T-helper 1 cell (primary cell): ENCODE measurements at regions not wholly inside any gene's neighbourhood (a gene's known extent, or its start where the extent isn't known, plus 50 kb on each side); places are given as distances from the start of the nearest gene placed in this dataset.

ENCODE experiments used
- DNase-seq, 5 donors: peaks; one replicate each; pipeline ENCODE4 v3.0.0-alpha.2; 2012 to 2020

DNA sequence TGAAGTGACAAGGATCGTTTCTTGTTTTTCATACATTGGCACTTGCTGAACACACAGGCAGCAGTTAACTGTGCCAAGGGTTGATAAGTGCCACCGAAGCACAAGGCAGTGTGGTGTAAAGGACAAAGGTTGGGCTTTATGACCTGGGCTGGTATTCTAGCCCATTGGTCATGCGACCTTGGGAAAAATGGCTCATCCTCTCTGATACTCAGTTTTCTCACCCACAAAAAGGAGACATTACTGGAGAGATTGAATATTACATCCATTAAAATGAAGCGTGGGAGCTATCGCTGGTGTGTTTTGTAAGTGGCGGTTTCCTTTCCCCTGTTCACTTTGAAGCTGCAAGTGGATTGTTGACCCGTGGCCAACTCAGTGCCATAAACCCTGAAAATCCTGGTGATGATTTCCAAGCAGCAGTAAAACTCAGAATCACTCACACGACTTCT is 216.9 kb downstream of the HAPSTR1 start:
- DNase-seq: no peak

DNA sequence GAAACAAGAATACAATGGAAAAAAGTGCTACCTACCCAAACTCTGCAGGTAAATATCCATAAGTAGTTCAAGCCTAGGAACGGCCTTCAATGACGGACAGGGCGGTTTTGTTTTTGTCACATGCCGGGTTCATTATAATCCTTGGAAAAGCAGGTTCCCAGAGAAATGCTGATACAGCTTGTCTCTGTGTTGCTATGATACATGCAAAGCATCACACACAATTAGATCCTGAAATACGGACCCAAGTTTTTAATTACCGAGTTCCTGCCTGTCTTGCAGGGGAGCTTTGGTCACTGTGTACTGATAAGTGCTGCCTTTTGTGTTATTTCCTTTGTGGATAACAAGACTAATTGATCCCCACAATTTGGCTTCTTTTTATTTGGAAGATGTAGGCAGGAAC is 217.4 kb downstream of the HAPSTR1 start:
- no peak for DNase-seq

DNA sequence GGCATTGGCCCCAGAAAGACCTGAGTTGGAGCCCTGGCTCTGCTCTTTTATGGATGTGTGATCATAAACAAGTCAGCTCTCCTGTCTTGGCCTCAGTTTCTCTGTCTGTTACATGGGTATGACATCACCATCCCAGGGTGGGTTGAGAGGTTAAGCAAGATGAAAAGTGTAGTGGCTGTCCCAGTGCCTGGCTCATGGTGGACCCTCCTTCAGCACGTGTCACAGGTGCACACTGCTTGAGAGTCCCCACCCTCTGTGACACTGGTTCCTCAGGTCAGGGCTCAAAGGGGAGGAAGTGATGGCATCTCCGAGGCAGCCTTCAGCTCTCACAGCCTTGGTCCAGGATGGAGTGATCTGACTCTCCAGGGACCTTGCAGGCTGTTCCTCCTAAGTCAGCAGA is 218.4 kb downstream of the HAPSTR1 start:
- DNase-seq: no peak

DNA sequence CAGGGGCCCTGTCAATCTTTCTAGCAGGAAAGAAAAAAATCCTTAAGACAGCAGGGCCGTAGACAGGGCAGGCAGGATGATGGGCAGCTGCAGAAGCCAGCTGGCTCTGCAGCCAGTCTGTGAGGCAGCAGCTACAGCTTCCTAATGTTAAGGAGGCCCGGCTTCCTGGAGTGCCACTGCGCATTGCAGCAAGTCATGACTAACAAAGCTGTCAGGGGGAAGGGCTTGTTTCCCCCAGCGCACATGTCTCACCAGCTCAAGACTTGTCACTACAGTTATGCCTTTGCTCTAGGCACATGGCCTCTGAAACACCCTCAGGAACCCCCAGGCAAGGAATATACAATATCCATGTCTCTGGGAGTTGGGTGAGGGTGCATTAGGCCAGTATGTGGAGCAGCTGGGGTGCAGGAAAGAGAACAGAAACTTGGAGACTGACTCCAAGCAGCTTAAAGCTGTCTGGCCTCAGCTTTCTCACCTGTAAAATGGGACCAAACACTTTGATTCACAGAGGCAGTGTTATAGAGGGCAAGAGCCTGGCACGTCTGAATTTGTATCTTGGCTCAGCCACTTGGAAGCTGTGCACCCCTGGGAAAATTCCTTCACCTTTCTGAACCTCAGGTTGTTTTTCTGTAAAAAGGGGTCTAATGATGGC is 220.0 kb downstream of the HAPSTR1 start:
- DNase-seq: no peak

DNA sequence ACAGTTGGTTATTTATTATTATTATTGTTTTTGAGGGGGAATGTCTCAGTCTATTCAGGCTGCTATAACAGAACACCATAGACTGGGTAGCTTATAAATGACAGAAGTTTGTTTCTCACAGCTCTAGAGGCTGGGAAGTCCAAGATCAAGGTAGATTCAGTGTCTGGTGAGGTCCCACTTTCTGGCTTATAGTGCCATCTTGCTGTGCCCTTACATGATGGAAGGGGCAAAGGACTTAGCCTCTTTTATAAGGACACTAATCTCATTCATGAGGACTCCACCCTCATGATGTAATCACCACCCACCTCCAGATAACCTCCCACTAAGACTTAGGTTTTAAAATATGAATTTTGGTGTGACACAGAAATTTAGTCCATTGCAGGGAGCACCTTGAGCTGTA is 224.6 kb downstream of the HAPSTR1 start:
- no peak for DNase-seq

DNA sequence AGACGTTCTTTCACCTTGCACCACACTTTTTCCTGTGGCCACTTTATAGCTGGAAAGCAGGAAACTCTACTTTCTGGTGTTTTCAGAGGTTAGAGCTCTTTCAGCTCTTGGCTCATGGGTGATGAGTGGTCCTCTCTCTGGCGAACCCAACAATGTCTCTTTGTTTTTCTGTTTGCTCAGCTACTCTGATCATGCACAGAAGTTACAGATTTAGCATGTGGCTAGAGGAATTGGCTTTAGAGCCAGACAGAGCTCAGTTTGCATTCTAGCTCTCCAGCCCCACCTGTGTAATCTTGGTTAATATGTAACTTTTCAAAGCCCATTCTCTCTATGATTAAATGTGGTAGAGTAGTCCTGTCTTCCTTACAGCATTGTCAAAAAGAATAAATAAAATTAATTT is 225.2 kb downstream of the HAPSTR1 start:
- DNase-seq: no peak

DNA sequence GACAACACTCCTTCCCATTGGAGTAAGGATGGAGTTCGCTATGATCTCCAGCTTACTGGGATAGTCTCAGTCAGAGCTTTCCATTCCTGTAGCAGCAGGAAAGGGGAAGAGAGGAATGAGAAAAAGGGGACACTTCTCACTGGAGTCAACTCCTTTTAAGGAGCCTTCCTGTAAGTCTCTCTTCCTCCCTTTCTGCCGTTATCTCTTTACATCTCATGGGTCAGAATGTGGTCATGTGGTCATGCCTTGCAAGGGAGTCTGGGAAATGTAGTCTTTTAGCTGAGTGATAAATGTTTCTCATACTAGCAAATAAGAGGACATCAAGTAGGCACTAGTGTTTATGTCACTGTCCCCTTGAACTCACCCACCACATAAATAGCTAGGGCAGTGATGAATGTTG is 227.3 kb downstream of the HAPSTR1 start:
- no peak for DNase-seq

DNA sequence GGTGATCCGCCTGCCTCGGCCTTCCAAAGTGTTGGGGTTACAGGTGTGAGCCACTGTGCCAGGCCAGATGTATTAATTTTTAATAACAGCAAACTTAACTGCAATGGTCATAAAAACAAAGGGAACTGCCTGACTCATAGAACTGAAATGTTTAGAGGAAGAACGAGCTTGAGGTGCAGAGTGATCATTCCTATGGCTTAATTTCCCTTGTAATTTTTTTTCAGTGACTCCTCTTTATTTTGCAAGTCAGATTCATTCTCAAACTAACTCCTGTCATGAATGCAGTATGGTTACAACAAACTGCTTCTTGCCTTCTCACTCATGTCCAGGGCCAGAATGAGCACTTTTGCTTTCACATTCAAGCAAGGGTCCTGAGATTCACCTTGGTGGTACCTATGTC is 231.3 kb downstream of the HAPSTR1 start:
- DNase-seq: no peak

DNA sequence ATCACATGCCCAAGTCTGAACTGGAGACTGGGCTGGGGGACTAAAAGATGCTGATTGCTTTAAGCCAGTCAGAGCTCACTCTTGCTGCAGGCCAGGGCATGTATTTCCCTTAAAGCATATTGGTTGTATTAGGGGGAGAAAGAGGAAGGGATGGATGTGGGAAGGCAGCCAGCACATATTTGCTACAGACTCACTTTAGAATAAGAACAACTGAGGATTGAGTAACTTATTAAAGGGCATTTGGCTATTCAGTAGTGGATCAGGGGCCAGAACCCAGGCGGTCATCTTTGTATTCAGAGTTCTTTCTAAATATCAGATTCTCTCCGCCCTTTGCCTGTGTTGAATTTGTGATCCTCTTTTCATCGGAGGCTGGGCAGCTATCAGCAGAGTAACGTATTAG is 231.7 kb downstream of the HAPSTR1 start:
- no peak for DNase-seq

DNA sequence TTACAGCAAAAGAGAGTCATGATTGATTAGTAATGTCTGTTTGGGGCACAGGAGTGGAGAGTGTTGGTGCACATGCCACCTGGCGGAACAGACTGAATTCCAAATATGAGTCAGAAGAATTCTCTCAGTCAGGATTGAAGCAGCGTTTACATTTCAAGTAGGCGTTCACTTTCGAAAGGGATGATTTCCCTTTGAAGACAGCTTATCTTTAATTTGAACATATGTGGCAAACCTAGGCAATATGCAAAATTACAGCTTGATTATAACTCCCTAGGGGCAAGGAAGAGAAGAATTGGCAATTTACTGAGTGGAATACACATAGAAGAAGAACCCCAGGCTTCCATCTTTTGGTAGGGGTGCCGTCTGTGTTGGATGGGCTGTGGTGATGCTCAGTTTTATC is 235.8 kb downstream of the HAPSTR1 start:
- DNase-seq: no peak

DNA sequence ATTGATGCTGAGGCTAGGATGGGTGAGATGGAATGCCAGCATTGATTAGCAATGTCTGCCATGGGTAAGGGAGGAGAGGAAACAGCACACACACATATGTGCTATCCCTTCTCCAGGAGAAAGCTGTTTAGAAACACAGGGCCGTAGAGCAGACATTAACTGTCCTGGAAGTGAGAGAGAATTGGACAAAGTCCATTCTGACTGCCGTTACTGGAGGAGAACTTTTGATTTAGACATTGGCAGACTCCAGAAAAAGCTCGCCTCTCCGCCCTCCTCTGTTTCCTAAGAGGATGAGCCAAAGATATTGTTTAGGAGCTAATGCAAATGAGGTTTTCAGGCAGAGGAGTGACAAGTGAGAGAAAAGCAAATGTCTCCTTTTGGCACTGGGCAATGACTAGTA is 237.0 kb downstream of the HAPSTR1 start:
- DNase-seq: no peak

DNA sequence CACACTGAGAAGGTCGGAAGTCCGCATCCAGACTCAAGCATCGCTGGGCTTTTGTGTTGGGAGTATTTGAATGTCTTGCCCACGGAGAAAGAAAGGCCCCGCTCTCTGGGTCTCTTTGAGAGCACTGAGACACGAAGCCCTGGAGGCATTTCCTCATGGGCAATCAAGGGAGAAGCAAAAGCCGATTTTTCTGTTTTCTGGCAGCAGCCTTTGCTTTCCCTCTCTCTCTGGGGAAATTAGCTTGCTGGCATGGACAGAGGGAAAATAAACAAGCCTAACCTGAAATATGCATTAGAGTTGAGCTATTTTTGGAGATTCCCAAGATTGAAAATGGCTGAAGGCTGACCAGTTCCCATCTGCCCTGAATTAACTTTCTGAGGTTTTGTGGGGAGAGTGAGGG is 238.7 kb downstream of the HAPSTR1 start:
- no peak for DNase-seq

DNA sequence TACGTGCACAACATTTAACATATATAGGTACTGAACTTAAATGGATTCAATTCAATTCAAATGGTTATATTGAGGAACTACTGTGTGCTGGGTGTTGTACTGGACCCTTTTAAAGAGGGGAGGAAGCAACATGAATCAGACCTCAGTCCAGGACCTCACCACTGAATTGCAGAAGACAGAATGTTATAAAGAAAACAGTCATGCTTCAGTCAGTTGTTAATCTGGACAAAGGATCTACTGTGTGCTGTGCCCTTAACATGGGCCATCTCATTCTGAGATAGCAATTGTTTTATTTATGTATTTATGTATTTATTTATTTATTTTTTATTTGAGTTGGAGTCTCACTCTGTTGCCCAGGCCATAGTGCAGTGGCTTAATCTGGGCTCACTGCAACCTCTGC is 240.1 kb downstream of the HAPSTR1 start:
- DNase-seq: no peak

DNA sequence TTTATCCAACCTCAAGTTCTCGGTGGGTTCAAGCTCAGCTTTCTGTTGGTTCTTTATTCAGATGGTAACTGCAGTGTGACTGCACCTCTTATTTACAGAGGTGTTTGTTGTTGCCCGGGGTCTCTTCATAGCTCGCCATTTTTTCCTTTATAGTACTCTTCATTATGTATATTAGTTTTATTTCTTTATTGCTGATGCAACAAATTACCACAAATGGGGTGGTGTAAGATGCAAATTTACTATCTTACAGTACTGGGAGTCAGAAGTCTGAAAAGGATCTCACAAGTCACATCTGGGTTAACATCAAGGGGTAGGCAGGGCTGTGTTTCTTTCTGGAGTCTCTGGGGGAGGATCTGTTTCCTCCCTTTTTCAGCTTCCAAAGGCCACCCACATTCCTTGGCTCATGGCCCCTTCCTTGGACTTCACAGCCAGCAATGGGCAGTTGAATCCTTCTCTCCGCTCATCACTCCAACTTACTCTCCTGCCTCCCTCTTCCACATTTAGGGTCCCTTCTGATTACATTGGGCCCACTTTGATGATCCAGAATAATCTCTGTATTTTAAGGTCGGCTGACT is 241.2 kb downstream of the HAPSTR1 start:
- no peak for DNase-seq

DNA sequence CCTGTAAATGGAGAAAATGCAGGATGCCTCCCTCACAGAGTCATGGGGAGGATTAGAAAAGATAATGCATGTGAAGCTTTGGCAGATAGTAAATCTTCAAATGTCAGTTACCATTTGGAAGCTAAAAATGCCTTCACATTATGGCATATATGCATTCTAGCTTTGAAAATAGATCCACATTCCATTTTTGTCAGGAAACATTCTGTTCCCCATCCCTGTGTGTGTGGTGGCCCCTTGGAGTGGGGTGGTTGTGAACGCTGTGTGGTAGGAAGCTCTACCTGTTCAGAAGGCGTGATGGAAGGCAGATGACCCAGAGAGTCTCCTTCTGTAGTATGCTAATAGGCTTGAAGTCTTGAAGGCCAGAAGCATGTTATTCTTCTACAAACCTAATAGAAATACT is 242.0 kb downstream of the HAPSTR1 start:
- DNase-seq: no peak

DNA sequence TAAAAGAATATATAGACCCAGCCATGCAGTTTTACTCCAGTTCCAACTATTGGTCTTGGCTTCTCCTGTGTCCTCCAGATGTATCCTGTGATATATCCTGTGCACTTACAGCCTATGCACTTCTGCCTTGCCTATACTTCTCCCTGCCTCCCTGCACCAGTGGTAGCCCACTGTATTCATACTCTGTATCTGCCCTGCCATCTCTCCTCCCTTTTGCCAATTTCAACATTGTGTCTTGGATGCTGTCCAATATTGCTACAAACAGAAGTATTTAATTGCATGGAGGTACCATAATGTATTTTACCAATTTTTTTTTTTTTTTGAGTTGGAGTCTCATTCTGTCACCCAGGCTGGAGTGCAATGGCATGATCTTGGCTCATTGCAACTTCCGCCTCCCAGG is 242.7 kb downstream of the HAPSTR1 start:
- DNase-seq: no peak

DNA sequence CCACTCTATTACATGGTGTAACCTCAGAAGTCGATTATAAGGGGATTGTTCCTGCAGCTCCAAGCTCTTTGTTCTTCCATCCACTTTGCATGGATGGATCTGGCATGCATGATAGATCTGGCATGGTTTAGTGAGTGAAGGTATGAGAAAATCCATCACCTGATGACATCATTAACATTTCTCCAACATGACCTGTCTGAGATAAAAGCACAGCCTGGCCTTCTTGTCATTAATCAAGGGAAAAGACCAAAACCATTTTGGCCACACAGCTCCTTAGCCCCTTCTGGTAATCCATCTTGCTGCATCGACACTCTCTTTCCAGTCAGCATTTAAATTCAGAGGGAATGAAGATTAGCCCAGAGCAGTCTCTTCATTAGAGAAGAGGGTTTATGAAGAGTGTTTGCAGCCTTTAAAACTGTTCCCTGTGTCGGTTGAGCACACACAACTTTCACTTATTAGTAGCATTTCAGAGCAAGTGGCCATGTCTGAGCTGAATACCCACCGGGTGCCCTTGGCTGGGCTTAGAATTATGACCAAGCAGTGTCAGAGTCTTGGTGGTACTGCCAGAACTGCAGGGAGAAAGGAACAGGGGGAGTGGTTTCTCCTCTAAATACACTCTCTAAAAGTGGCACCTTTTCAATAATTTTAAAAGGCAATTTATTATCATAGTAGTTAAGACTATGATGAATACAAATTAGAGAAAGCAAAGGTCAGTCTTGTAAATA is 246.0 kb downstream of the HAPSTR1 start:
- no peak for DNase-seq

DNA sequence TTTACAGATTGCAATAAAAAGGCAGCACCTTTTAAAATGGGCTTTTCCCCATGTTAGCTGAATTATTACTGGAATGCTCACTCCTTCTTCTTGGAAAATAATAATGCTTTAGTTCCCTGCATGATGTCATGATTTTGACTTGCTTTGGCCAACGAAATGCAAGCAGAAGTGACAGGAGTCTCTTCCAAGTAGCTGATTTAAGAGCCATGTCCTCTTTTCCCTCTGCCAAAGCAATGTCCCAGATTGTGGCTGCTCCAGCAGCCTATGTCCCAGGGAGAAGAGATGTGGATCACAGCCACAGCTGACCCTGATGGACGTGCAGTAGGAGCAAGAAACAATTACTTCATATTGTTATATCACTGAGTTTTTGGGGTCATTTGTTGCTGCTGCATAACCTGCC is 246.6 kb downstream of the HAPSTR1 start:
- no peak for DNase-seq

DNA sequence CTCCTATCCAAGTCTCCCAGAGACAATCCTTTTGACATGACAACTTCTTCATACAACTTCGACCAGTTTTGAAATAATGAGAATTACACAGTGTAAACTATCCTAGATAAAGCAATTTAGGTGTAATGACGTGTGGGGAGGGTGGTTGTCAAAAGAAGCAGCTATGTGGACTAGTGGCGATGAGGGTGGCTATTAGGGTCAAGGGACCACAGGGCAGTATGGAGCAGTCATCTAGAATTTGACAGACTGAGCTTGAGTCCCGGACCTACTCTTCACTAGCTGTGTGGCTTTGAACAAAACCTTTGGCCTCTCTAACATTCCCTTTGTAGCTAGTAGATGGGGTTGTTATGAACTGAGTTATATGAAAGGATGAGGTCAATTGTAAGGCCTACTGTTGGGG is 247.1 kb downstream of the HAPSTR1 start:
- DNase-seq: no peak

DNA sequence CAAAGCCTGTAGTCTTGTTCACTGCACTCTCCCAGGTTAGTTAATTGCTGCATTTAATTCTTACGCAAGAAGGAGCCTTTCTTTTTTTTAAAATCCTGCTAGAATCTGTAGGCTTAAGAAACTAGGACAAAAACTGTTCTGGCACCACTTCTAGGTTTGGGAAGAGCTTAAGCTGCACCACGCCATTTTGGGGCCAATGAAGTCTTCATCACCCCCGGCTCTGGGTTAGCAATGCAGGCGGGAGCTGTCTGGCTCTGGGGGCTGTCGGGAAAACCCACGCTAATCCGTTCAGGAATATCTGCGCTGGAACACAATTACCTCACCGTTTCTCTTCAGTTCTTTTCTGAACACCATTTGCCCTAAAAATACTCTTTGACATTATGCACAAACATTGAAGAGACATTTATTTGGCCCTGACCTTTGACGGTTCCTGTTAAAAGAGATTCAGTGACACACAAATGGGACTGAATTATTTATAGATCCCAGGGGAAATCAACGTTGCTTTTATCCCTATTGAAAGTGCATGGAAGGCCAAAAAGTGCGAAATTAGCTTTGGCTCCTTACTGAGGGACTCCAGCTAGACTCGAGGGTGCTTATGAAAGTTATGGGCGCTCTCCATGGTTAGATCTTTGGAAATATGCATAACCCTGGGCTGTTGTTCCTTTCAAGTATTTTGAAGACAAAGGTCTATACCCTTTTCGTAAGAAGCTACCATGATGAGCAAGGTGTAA is 249.2 kb downstream of the HAPSTR1 start:
- no peak for DNase-seq

DNA sequence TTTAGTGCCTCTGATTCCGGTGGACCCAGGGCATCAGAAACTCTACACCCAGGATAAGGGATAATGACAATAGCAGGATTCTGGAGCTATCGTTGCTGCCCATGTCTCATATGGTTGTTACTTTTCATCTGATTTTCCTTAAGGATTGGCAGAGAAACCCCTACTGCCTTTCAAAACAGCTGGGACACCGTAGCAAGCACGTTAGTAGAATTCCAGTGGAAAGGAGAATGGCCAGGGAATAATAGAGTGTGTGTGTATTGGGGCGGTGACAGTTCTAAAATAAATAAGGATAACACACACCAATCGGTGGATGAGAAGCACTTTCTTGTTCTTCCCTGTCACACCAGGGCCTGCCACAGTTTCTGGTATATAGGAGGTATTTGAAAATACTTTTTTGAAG is 251.8 kb downstream of the HAPSTR1 start:
- no peak for DNase-seq

DNA sequence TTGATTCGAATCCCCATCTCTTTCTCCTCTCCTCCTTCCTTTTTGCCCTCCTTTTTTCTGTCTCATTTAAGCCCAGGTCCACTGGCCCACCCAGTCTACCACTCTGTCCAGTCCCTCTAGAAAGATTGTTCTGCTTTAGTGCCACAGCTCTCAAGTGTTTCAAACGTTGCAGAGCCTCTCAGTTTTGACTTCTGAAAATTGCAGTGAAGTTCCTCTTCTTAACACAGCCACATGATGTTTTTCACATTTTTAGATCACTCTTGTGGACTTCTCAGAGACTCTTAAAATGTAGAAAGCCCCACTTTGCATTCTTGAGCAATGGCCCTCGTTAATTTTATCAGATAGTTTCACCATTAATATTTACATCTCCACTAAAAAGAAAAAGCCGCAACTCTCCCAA is 253.1 kb downstream of the HAPSTR1 start:
- no peak for DNase-seq

DNA sequence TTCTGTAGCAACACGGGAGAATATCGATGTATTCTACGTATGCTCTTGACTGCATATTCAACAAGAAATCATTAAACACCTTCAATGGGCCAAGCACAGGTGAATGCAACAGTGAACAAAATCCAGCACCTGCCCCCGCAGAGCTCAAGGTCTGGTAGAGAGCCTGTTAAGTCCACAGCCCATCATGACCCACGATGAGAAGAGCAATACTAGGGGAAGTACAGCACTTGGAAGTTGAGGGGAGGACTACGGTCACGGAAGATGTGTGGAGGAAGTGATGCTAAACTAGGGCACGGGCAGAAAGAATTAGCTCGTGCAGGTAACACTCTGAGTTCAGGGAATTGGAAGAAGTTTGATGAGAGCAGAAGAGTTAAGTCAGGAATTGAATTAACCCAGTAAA is 253.6 kb downstream of the HAPSTR1 start:
- DNase-seq: no peak

DNA sequence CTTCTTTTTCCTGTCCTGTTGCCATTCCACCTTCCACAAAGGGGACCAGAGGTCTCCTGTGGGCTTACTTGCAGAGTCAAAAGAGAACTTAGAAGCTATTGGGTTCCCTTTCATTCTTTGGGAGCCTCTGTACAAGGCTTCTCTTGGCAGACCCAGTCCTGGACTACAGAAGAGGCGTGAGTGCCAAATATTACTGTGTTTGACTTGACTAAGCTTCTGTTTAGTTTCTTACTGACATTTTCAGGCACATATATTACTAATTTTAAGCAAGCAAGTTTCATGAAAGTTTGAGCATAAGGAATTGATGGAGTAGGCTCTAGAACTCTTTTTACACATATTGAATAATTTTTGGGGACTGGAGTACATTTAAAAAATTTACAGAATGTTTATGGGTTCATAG is 254.4 kb downstream of the HAPSTR1 start:
- DNase-seq: no peak
